WTC11 (cell line): ENCODE measurements at regions not wholly inside any gene's neighbourhood (a gene's known extent, or its start where the extent isn't known, plus 50 kb on each side); places are given as distances from the start of the nearest gene placed in this dataset.

Source experiments
- AFF4 ChIP-seq: sonication (generic); formaldehyde crosslinking; IDR thresholded peaks from 2 replicates; pipeline ENCODE4 v1.8.1; 2023; ENCODE audit warnings: mild to moderate bottlenecking, missing genetic modification reagents, borderline replicate concordance
- ATF6 ChIP-seq: sonication (generic); formaldehyde crosslinking; IDR thresholded peaks from 2 replicates; pipeline ENCODE4 v1.8.1; 2023; ENCODE audit warnings: mild to moderate bottlenecking, missing genetic modification reagents
- CREM ChIP-seq: sonication (generic); formaldehyde crosslinking; IDR thresholded peaks from 2 replicates; pipeline ENCODE4 v1.8.1; 2022; ENCODE audit warnings: mild to moderate bottlenecking, missing genetic modification reagents, moderate library complexity
- CTCF ChIP-seq: fragments of 200-600 bp; IDR thresholded peaks from 2 replicates; pipeline ENCODE4 v1.8.0; 2022; ENCODE audit warnings: antibody characterized with exemption
- ESRRA ChIP-seq: sonication (generic); formaldehyde crosslinking; IDR thresholded peaks from 2 replicates; pipeline ENCODE4 v1.8.1; 2022; ENCODE audit warnings: mild to moderate bottlenecking, missing genetic modification reagents, borderline replicate concordance
- FOXP4 ChIP-seq: sonication (generic); formaldehyde crosslinking; IDR thresholded peaks from 2 replicates; pipeline ENCODE4 v1.8.0; 2022; ENCODE audit warnings: mild to moderate bottlenecking, missing genetic modification reagents
- JUN ChIP-seq: sonication (generic); formaldehyde crosslinking; IDR thresholded peaks from 2 replicates; pipeline ENCODE4 v1.8.0; 2023; ENCODE audit warnings: mild to moderate bottlenecking, missing genetic modification reagents
- MAX ChIP-seq: sonication (generic); formaldehyde crosslinking; IDR thresholded peaks from 2 replicates; pipeline ENCODE4 v1.8.0; 2022; ENCODE audit warnings: mild to moderate bottlenecking, missing genetic modification reagents
- NR2C2 ChIP-seq: sonication (generic); formaldehyde crosslinking; IDR thresholded peaks from 2 replicates; pipeline ENCODE4 v1.8.0; 2022; ENCODE audit warnings: mild to moderate bottlenecking, missing genetic modification reagents
- SP1 ChIP-seq: sonication (generic); formaldehyde crosslinking; conservative IDR thresholded peaks from 2 replicates; pipeline ENCODE4 v1.8.1; 2022; ENCODE audit warnings: missing genetic modification reagents
- STAT6 ChIP-seq: sonication (generic); formaldehyde crosslinking; conservative IDR thresholded peaks from 2 replicates; pipeline ENCODE4 v1.8.1; 2023; ENCODE audit warnings: mild to moderate bottlenecking, low read depth, missing genetic modification reagents, moderate library complexity
- USF1 ChIP-seq: sonication (generic); formaldehyde crosslinking; IDR thresholded peaks from 2 replicates; pipeline ENCODE4 v1.8.0; 2022; ENCODE audit warnings: mild to moderate bottlenecking, missing genetic modification reagents
- ZBTB43 ChIP-seq: sonication (generic); formaldehyde crosslinking; IDR thresholded peaks from 2 replicates; pipeline ENCODE4 v1.8.1; 2023; ENCODE audit warnings: mild to moderate bottlenecking, missing genetic modification reagents
- ZNF138 ChIP-seq: sonication (generic); formaldehyde crosslinking; conservative IDR thresholded peaks from 2 replicates; pipeline ENCODE4 v1.8.1; 2022; ENCODE audit warnings: mild to moderate bottlenecking, moderate library complexity, missing genetic modification reagents

GRCh38 chr11:70742553-70743291, 344.4 kb downstream of the CTTN start:
- TF ChIP-seq JUN (CRISPR knock-in tag) = no peak
- no peak for TF ChIP-seq NR2C2 (CRISPR knock-in tag)
- TF ChIP-seq CTCF = no peak
- no peak for TF ChIP-seq ESRRA (CRISPR knock-in tag)
- no peak for TF ChIP-seq ZNF138 (CRISPR knock-in tag)
- TF ChIP-seq SP1 (CRISPR knock-in tag) = peak; percentile 66
- peak; percentile 54; the same call in 1 of the 2 replicates for TF ChIP-seq FOXP4
- no peak for TF ChIP-seq USF1 (CRISPR knock-in tag)
- TF ChIP-seq MAX = peak; percentile 50; the same call in 1 of the 2 replicates
- TF ChIP-seq ATF6 (CRISPR knock-in tag) = no peak
- TF ChIP-seq CREM = no peak
- no peak for TF ChIP-seq AFF4
- no peak for TF ChIP-seq STAT6 (CRISPR knock-in tag)
- no peak for TF ChIP-seq ZBTB43 (CRISPR knock-in tag)
